ENCODE measurements at regions not wholly inside any gene's neighbourhood (a gene's known extent, or its start where the extent isn't known, plus 50 kb on each side); places are given as distances from the start of the nearest gene placed in this dataset.

DNA sequence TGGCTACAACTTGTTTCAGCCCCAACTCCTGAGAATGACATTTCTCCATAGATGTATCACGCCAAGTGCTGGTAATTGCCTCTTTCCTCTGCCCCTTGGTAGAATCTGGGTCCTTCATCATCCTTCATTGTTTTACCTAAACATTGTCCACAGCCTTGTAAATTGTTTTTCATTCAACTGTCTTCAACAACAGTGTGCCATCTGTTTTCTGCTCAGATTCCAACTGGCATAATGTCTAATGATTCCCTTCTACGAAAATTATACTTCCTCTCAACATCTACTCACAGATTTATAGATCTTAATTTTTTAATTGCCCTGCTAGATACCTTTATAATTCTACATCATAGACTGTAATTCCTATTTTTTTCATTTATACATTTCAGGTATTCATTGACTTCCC lies 226.9 kb downstream of the TPRG1 start:
- no peak overlapping the region for H3K27ac ChIP-seq
- TF ChIP-seq CTCF (conservative IDR thresholded peaks at IDR 0.05) = no peak

GRCh38 chr3:189401196-189401595 lies 229.4 kb downstream of the TPRG1 start:
- no peak for TF ChIP-seq CTCF (conservative IDR thresholded peaks at IDR 0.05)
- no peak overlapping the region for H3K27ac ChIP-seq

DNA sequence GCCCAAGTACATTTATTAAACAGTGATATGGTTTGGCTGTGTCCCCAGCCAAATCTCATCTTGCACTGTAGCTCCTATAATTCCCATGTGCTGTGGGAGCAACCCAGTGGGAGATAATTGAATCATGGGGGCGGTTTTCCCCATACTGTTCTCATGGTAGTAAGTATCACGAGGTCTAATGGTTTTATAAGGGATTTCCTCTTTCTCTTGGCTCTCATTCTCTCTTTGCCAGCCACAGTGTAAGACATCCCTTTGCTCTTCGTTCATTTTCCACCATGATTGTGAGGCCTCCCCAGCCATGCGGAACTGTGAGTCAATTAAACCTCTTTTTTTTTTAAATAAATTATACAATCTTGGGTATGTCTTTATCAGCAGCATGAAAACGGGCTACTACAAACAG lies 228.0 kb upstream of the TP63 start:
- TF ChIP-seq CTCF (conservative IDR thresholded peaks at IDR 0.05) = no peak
- no peak overlapping the region for H3K27ac ChIP-seq

DNA sequence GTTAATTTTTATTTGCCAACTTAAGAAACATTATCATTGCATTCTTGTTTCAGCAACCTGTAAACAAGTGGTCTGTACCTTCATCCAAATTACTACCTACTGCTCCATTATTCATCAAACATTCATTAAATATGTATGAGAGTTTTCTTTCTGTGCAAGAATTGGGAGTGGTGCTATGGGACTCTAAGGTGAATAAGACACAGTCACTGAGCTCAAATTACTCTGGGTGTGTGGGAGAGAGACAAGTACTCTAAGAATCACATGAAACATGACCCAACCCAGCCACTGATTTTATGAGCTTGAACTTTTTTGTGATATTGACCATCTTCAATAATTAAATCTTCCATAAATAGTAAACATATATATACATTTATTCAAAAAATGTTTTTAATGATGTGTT lies 227.2 kb upstream of the TP63 start:
- no peak for TF ChIP-seq CTCF (conservative IDR thresholded peaks at IDR 0.05)
- H3K27ac ChIP-seq = no peak overlapping the region

DNA sequence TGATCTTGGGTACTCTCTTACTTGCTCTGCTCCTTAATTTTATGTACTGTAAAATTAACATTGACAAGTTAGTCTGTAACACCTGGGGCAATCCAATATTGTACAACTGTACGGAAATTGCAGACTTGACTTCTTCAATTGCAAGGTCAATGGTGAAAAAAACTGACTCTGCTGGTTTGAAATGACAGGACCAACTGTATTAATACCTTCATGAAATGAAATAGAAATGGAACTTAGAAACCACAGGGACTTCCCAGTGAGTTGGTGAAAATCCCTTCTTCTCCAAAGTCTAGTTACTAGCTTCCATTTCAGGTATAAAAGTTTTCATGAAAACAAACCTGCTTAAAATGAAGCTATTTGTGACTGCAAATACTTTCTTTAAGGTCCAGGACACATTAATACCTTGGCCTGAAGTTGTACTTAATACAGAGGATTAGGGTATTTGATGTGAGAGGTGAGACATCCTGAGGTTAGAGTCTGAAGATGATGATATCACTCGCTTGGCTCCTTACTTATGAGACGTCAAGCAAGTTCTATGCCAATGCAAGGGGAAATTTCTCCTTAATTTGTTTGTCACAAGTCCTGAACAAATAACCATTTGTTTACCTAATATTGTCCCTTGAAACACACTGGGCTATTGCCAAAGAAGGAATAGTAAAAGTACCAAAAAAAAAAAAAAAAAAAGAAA lies 226.2 kb upstream of the TP63 start:
- TF ChIP-seq CTCF (conservative IDR thresholded peaks at IDR 0.05) = no peak
- no peak overlapping the region for H3K27ac ChIP-seq

GRCh38 chr3:189406148-189406547 lies 225.0 kb upstream of the TP63 start:
- TF ChIP-seq CTCF (conservative IDR thresholded peaks at IDR 0.05) = no peak
- H3K27ac ChIP-seq = no peak overlapping the region

- no peak for TF ChIP-seq CTCF (conservative IDR thresholded peaks at IDR 0.05)
- H3K27ac ChIP-seq = no peak overlapping the region
Measured at GRCh38 chr3:189410522-189410921, 220.7 kb upstream of the TP63 start.

Data from VCaP (cell line).